ENCODE measurements at regions not wholly inside any gene's neighbourhood (a gene's known extent, or its start where the extent isn't known, plus 50 kb on each side); places are given as distances from the start of the nearest gene placed in this dataset.
A peak's percentile ranks its signal among the peaks of the same experiment; 100 is the strongest.

- TF ChIP-seq CTCF (IDR thresholded peaks at IDR 0.05), result peak; percentile 26
Observed at GRCh38 chr7:109092268-109092667, 522.6 kb downstream of the DNAJB9 start.

GRCh38 chr7:109101332-109101731, 531.7 kb downstream of the DNAJB9 start:
- Mint-ChIP-seq H3K4me1 (ENCODE audit: low read depth) (no peaks in the 10 kb centered on the region), H3K27ac (ENCODE audit: unreplicated experiment) (no peak overlapping the region), H3K9me3 (ENCODE audit: low read depth) (no peaks in the 10 kb centered on the region), H3K27me3 (ENCODE audit: low read depth) (no peaks in the 10 kb centered on the region), H3K4me3 (ENCODE audit: unreplicated experiment) (no peak overlapping the region), H3K36me3 (ENCODE audit: low read depth) (no peaks in the 10 kb centered on the region)
- no peak for TF ChIP-seq CTCF (IDR thresholded peaks at IDR 0.05)
- DNase-seq (ENCODE audit: low spot score), result no peak

More at GRCh38 chr7:109092268-109092667, 522.6 kb downstream of the DNAJB9 start:
- Mint-ChIP-seq H3K36me3 (ENCODE audit: low read depth) (no peaks in the 10 kb centered on the region), H3K27ac (ENCODE audit: unreplicated experiment) (no peak overlapping the region), H3K27me3 (ENCODE audit: low read depth) (no peaks in the 10 kb centered on the region), H3K4me3 (ENCODE audit: unreplicated experiment) (no peak overlapping the region), H3K4me1 (ENCODE audit: low read depth) (no peaks in the 10 kb centered on the region), H3K9me3 (ENCODE audit: low read depth) (peaks cover 7% of the 10 kb centered on the region)
- no peak for DNase-seq (ENCODE audit: low spot score)

GRCh38 chr7:109109558-109109957, 539.9 kb downstream of the DNAJB9 start:
- no peak overlapping the region for H3K27ac Mint-ChIP-seq (ENCODE audit: unreplicated experiment)
- TF ChIP-seq CTCF (IDR thresholded peaks at IDR 0.05), result no peak
- H3K4me3 Mint-ChIP-seq (ENCODE audit: unreplicated experiment), result no peak overlapping the region
- no peaks in the 10 kb centered on the region for H3K27me3 Mint-ChIP-seq (ENCODE audit: low read depth)
- H3K9me3 Mint-ChIP-seq (ENCODE audit: low read depth), result no peaks in the 10 kb centered on the region
- no peaks in the 10 kb centered on the region for H3K36me3 Mint-ChIP-seq (ENCODE audit: low read depth)
- no peak for DNase-seq (ENCODE audit: low spot score)
- H3K4me1 Mint-ChIP-seq (ENCODE audit: low read depth), result no peaks in the 10 kb centered on the region

GRCh38 chr7:109111086-109111485, 541.4 kb downstream of the DNAJB9 start:
- no peaks in the 10 kb centered on the region for H3K4me1 Mint-ChIP-seq (ENCODE audit: low read depth)
- H3K27me3 Mint-ChIP-seq (ENCODE audit: low read depth), result no peaks in the 10 kb centered on the region
- no peaks in the 10 kb centered on the region for H3K9me3 Mint-ChIP-seq (ENCODE audit: low read depth)
- no peak overlapping the region for H3K4me3 Mint-ChIP-seq (ENCODE audit: unreplicated experiment)
- H3K27ac Mint-ChIP-seq (ENCODE audit: unreplicated experiment), result no peak overlapping the region
- no peak for TF ChIP-seq CTCF (IDR thresholded peaks at IDR 0.05)
- DNase-seq (ENCODE audit: low spot score), result no peak
- no peaks in the 10 kb centered on the region for H3K36me3 Mint-ChIP-seq (ENCODE audit: low read depth)

- DNase-seq (ENCODE audit: low spot score), result no peak
- Mint-ChIP-seq H3K27me3 (ENCODE audit: low read depth) (no peaks in the 10 kb centered on the region), H3K4me1 (ENCODE audit: low read depth) (no peaks in the 10 kb centered on the region), H3K27ac (ENCODE audit: unreplicated experiment) (no peak overlapping the region), H3K36me3 (ENCODE audit: low read depth) (no peaks in the 10 kb centered on the region), H3K4me3 (ENCODE audit: unreplicated experiment) (no peak overlapping the region), H3K9me3 (ENCODE audit: low read depth) (no peaks in the 10 kb centered on the region)
- TF ChIP-seq CTCF (IDR thresholded peaks at IDR 0.05), result no peak
Observed at GRCh38 chr7:109121599-109122300, 552.1 kb downstream of the DNAJB9 start.

Measured in chondrocyte (in vitro differentiated cells).